PC-9 (cell line): ENCODE measurements at regions not wholly inside any gene's neighbourhood (a gene's known extent, or its start where the extent isn't known, plus 50 kb on each side); places are given as distances from the start of the nearest gene placed in this dataset.
"Not testable (repeated sequence)": the region's sequence is repeated elsewhere in the genome, so short reads cannot be mapped to it uniquely, and the experiment has no call there.

Source experiments
- BruUV-seq: library from RNA; stranded (reverse); fragments of 400-500 nt; replicated peaks from 2 replicates; lab custom pipeline; 2021; lab: Mats Ljungman, UMichigan
- CTCF ChIA-PET: fragments of 300-600 bp; sonication (Branson Sonifier 250); formaldehyde crosslinking; loops from one replicate; lab custom pipeline; 2022; ENCODE audit warnings: antibody characterized with exemption; lab: Charles Lee
- POLR2A ChIA-PET: fragments of 300-600 bp; sonication (Branson Sonifier 250); formaldehyde crosslinking; loops from one replicate; lab custom pipeline; 2022; ENCODE audit warnings: antibody characterized with exemption; ENCODE audit not compliant: unreplicated experiment; lab: Charles Lee
- DNase-seq, 2 experiments: peaks; one replicate each; pipeline versions ENCODE4 v3.0.0 to v3.0.0-alpha.2; 2015 to 2022; ENCODE audit warnings: mixed read lengths in 1 of 2
- H2AFZ ChIP-seq: fragments of 200-600 bp; sonication (generic); 2 replicates; pipeline ENCODE4 v1.8.1; 2017; ENCODE audit warnings: antibody characterized with exemption
- H3F3A ChIP-seq: fragments of 200-600 bp; sonication (generic); 2 replicates; pipeline ENCODE4 v1.8.1; 2017; ENCODE audit warnings: antibody characterized with exemption, mild to moderate bottlenecking, low read depth; ENCODE audit not compliant: insufficient read depth
- H3K27ac ChIP-seq: fragments of 200-600 bp; sonication (generic); 2 replicates; pipeline ENCODE4 v1.6.1; 2016; ENCODE audit warnings: mixed run types
- H3K27me3 ChIP-seq: fragments of 200-600 bp; sonication (generic); 2 replicates; pipeline ENCODE4 v1.6.1; 2016; ENCODE audit warnings: low read depth, mixed run types; ENCODE audit not compliant: insufficient read depth
- H3K36me3 ChIP-seq: fragments of 200-600 bp; sonication (generic); 2 replicates; pipeline ENCODE4 v1.6.1; 2016; ENCODE audit warnings: low read depth, mixed run types
- H3K4me1 ChIP-seq: fragments of 200-600 bp; sonication (generic); replicated peaks from 2 replicates; pipeline ENCODE4 v1.6.1; 2016; ENCODE audit warnings: mixed run types; ENCODE audit not compliant: insufficient read depth
- H3K4me2 ChIP-seq: fragments of 200-600 bp; sonication (generic); 2 replicates; pipeline ENCODE4 v1.6.1; 2017; ENCODE audit warnings: mixed run types
- H3K4me3 ChIP-seq: fragments of 200-600 bp; sonication (generic); 2 replicates; pipeline ENCODE4 v1.6.1; 2016; ENCODE audit warnings: mixed run types
- H3K79me2 ChIP-seq: fragments of 200-600 bp; sonication (generic); 2 replicates; pipeline ENCODE4 v1.6.1; 2017; ENCODE audit warnings: low read depth, mixed run types
- H3K9me2 ChIP-seq: fragments of 200-600 bp; sonication (generic); 2 replicates; pipeline ENCODE4 v1.8.1; 2017; ENCODE audit warnings: mild to moderate bottlenecking; ENCODE audit not compliant: insufficient read depth
- H3K9me3 ChIP-seq: fragments of 200-600 bp; sonication (generic); 2 replicates; pipeline ENCODE4 v1.8.1; 2016; ENCODE audit warnings: low read depth; ENCODE audit not compliant: insufficient read depth
- H4K20me1 ChIP-seq: fragments of 200-600 bp; sonication (generic); 2 replicates; pipeline ENCODE4 v1.8.1; 2017; ENCODE audit not compliant: insufficient read depth
- EZH2 ChIP-seq: fragments of 200-600 bp; sonication (generic); IDR thresholded peaks from 2 replicates; pipeline ENCODE4 v1.8.0; 2017; ENCODE audit warnings: antibody characterized with exemption, low read depth
- intact Hi-C: fragments of 100-400 bp; cut with micrococcal nuclease; formaldehyde crosslinking; loops from one replicate; pipeline ENCODE4 v1.10.0; 2022; ENCODE audit not compliant: unreplicated experiment
- TF ChIP-seq, protein P1 (sequence below): fragments of 200-600 bp; sonication (generic); conservative IDR thresholded peaks from 2 replicates; pipeline ENCODE4 v1.6.1; 2017; ENCODE audit warnings: mixed run types, antibody characterized with exemption, mild to moderate bottlenecking, moderate library complexity

GRCh38 chr4:189840356-189840755, 100.3 kb upstream of the FRG1 start:
- TF ChIP-seq, protein P1, sequence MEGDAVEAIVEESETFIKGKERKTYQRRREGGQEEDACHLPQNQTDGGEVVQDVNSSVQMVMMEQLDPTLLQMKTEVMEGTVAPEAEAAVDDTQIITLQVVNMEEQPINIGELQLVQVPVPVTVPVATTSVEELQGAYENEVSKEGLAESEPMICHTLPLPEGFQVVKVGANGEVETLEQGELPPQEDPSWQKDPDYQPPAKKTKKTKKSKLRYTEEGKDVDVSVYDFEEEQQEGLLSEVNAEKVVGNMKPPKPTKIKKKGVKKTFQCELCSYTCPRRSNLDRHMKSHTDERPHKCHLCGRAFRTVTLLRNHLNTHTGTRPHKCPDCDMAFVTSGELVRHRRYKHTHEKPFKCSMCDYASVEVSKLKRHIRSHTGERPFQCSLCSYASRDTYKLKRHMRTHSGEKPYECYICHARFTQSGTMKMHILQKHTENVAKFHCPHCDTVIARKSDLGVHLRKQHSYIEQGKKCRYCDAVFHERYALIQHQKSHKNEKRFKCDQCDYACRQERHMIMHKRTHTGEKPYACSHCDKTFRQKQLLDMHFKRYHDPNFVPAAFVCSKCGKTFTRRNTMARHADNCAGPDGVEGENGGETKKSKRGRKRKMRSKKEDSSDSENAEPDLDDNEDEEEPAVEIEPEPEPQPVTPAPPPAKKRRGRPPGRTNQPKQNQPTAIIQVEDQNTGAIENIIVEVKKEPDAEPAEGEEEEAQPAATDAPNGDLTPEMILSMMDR = no peak
- no peak for TF ChIP-seq EZH2
- Histone ChIP-seq H3K4me3 (no peak overlapping the region), H3K79me2 (no peaks in the 10 kb centered on the region), H3K4me2 (no peak overlapping the region), H3K9me2 (no peaks in the 10 kb centered on the region), H3K27ac (no peak overlapping the region), H4K20me1 (no peaks in the 10 kb centered on the region), H2AFZ (no peak overlapping the region), H3F3A (no peaks in the 10 kb centered on the region), H3K36me3 (no peaks in the 10 kb centered on the region), H3K4me1 (no peaks in the 10 kb centered on the region), H3K27me3 (peaks cover 44% of the 10 kb centered on the region), H3K9me3 (no peaks in the 10 kb centered on the region)
- ChIA-PET POLR2A (no interaction called here), CTCF (no interaction called here)
- intact Hi-C loops = no loop called here
- no TSS peak for BruUV-seq
- no peak for DNase-seq

DNA sequence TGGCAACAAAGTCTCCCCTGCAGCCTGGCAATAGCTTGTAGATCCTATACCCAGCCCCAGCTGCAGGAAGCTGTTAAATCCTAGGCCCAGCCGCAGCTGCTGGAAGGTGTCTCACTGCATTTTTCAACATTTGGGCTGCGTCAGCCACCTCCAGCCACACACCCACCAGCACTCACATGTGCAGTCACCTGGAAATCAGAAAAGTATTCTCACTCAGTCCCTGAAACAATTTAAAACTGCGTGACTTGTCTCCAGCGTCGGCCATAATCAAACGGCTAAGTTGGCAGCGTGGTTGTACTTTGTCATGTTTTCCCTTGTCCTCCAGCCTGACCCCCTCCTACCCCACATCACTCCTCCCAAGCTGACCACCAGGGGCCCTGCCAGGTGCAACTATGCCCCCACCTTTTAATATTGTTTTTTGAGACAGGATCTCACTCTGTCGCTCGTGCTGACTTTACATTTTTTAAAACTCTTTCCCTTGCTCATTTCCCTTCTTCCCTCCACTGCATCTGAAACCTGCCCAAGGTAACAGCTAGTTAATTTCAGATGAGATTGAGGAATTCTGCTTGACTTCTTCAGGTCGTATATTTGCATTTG, 97.2 kb upstream of the FRG1 start:
- no peaks in the 10 kb centered on the region for H3K4me1 ChIP-seq
- TF ChIP-seq, protein P1 = no peak
- TF ChIP-seq EZH2 = no peak
- no peaks in the 10 kb centered on the region for H3F3A ChIP-seq
- intact Hi-C loops = no loop called here
- no peaks in the 10 kb centered on the region for H3K9me2 ChIP-seq
- H3K9me3 ChIP-seq = no peaks in the 10 kb centered on the region
- no peak overlapping the region for H3K27ac ChIP-seq
- H2AFZ ChIP-seq = no peak overlapping the region
- POLR2A ChIA-PET = no interaction called here
- no peaks in the 10 kb centered on the region for H3K79me2 ChIP-seq
- H3K36me3 ChIP-seq = no peaks in the 10 kb centered on the region
- H3K4me3 ChIP-seq = no peak overlapping the region
- H3K27me3 ChIP-seq = peaks cover 38% of the 10 kb centered on the region
- no peak for DNase-seq
- CTCF ChIA-PET = no interaction called here
- H4K20me1 ChIP-seq = no peaks in the 10 kb centered on the region
- BruUV-seq = no TSS peak
- H3K4me2 ChIP-seq = no peak overlapping the region

GRCh38 chr4:189845145-189845846, 95.4 kb upstream of the FRG1 start:
- H2AFZ ChIP-seq = no peak overlapping the region
- no peaks in the 10 kb centered on the region for H3K4me1 ChIP-seq
- no peaks in the 10 kb centered on the region for H3F3A ChIP-seq
- no peaks in the 10 kb centered on the region for H4K20me1 ChIP-seq
- H3K27ac ChIP-seq = no peak overlapping the region
- H3K4me2 ChIP-seq = no peak overlapping the region
- DNase-seq = no peak
- no peaks in the 10 kb centered on the region for H3K9me2 ChIP-seq
- no peaks in the 10 kb centered on the region for H3K9me3 ChIP-seq
- H3K4me3 ChIP-seq = no peak overlapping the region
- ChIA-PET CTCF (no interaction called here), POLR2A (no interaction called here)
- no peaks in the 10 kb centered on the region for H3K79me2 ChIP-seq
- no peaks in the 10 kb centered on the region for H3K36me3 ChIP-seq
- TF ChIP-seq EZH2 = no peak
- TF ChIP-seq, protein P1 = no peak
- peaks cover 27% of the 10 kb centered on the region for H3K27me3 ChIP-seq
- no TSS peak for BruUV-seq
- intact Hi-C loops = no loop called here

- intact Hi-C loops, POLR2A ChIA-PET, H3K79me2 ChIP-seq, CTCF ChIA-PET, H3K4me1 ChIP-seq, H3F3A ChIP-seq, H3K27ac ChIP-seq, DNase-seq, H3K9me2 ChIP-seq, H3K4me2 ChIP-seq, H2AFZ ChIP-seq, H3K4me3 ChIP-seq, H4K20me1 ChIP-seq, BruUV-seq, H3K9me3 ChIP-seq, H3K36me3 ChIP-seq: not testable (repeated sequence)
- peaks cover 24% of the 10 kb centered on the region for H3K27me3 ChIP-seq
These were observed 94.6 kb upstream of the FRG1 start for GRCh38 chr4:189846094-189846493.

GRCh38 chr4:189846608-189847007, 94.1 kb upstream of the FRG1 start:
- H3F3A ChIP-seq, H3K4me3 ChIP-seq, CTCF ChIA-PET, H2AFZ ChIP-seq, H3K4me1 ChIP-seq, H3K36me3 ChIP-seq, BruUV-seq, H3K9me3 ChIP-seq, POLR2A ChIA-PET, H3K9me2 ChIP-seq, H3K27ac ChIP-seq, DNase-seq, H3K4me2 ChIP-seq, H3K79me2 ChIP-seq, H4K20me1 ChIP-seq, intact Hi-C loops: not testable (repeated sequence)
- peaks cover 23% of the 10 kb centered on the region for H3K27me3 ChIP-seq
